ENCODE measurements at regions not wholly inside any gene's neighbourhood (a gene's known extent, or its start where the extent isn't known, plus 50 kb on each side); places are given as distances from the start of the nearest gene placed in this dataset.

- no peak for DNase-seq
Measured at GRCh38 chr2:222058819-222059445, 239.9 kb downstream of the PAX3 start.

GRCh38 chr2:222057347-222058073, 241.3 kb downstream of the PAX3 start:
- DNase-seq = peak; percentile 2

GRCh38 chr2:222055328-222055727, 243.5 kb downstream of the PAX3 start:
- DNase-seq = no peak

- no peak for DNase-seq
Measured at GRCh38 chr2:222054813-222055212, 244.0 kb downstream of the PAX3 start.

- no peak for DNase-seq
Measured at GRCh38 chr2:222052934-222053367, 245.8 kb downstream of the PAX3 start.

GRCh38 chr2:222050981-222051380, 247.8 kb downstream of the PAX3 start:
- no peak for DNase-seq

- no peak for DNase-seq
Measured at GRCh38 chr2:222049946-222050345, 248.9 kb downstream of the PAX3 start.

- DNase-seq = no peak
Measured at GRCh38 chr2:222043897-222044296, 254.9 kb downstream of the PAX3 start.

- no peak for DNase-seq
Measured at GRCh38 chr2:222042666-222043065, 256.1 kb downstream of the PAX3 start.

GRCh38 chr2:222040333-222040732, 258.5 kb downstream of the PAX3 start:
- no peak for DNase-seq

GRCh38 chr2:222039821-222040220, 259.0 kb downstream of the PAX3 start:
- no peak for DNase-seq

GRCh38 chr2:222038067-222038802, 260.6 kb downstream of the PAX3 start:
- no peak for DNase-seq

GRCh38 chr2:222037211-222037610, 261.6 kb downstream of the PAX3 start:
- DNase-seq = no peak

- DNase-seq = no peak
Measured at GRCh38 chr2:222034058-222034457, 264.7 kb downstream of the PAX3 start.

GRCh38 chr2:222033541-222033940, 265.3 kb downstream of the PAX3 start:
- DNase-seq = no peak

GRCh38 chr2:222025881-222026271, 272.9 kb downstream of the PAX3 start:
- no peak for DNase-seq

- no peak for DNase-seq
Measured at GRCh38 chr2:222024932-222025880, 273.6 kb downstream of the PAX3 start.

GRCh38 chr2:222017252-222017850, 281.4 kb downstream of the PAX3 start:
- DNase-seq = no peak

GRCh38 chr2:222013889-222014288, 284.9 kb downstream of the PAX3 start:
- DNase-seq = no peak

- DNase-seq = no peak
Measured at GRCh38 chr2:222000326-222000725, 298.5 kb downstream of the PAX3 start.

- DNase-seq = no peak
Measured at GRCh38 chr2:221999717-222000116, 299.1 kb downstream of the PAX3 start.

- no peak for DNase-seq
Measured at GRCh38 chr2:221999166-221999565, 299.6 kb downstream of the PAX3 start.
